MM.1S (cell line): ENCODE measurements at regions not wholly inside any gene's neighbourhood (a gene's known extent, or its start where the extent isn't known, plus 50 kb on each side); places are given as distances from the start of the nearest gene placed in this dataset.

Experiments
- DNase-seq: peaks from one replicate; pipeline ENCODE4 v3.0.0-alpha.2; 2015
- H2AFZ ChIP-seq: fragments of 300-600 bp; sonication (generic); 2 replicates; pipeline ENCODE4 v1.6.0; 2016; ENCODE audit warnings: antibody characterized with exemption, low read length
- H3F3A ChIP-seq: fragments of 300-600 bp; sonication (generic); 2 replicates; pipeline ENCODE4 v1.6.1; 2016; ENCODE audit warnings: mild to moderate bottlenecking, antibody characterized with exemption, low read length, moderate library complexity, mixed read lengths; ENCODE audit not compliant: insufficient read depth
- H3K27ac ChIP-seq: fragments of 300-600 bp; sonication (generic); 2 replicates; pipeline ENCODE4 v1.5.1; 2016; ENCODE audit warnings: mild to moderate bottlenecking, low read length
- H3K27me3 ChIP-seq: fragments of 300-600 bp; sonication (generic); replicated peaks from 2 replicates; pipeline ENCODE4 v1.6.0; 2016; ENCODE audit warnings: low read length; ENCODE audit not compliant: insufficient read depth
- H3K36me3 ChIP-seq: fragments of 300-600 bp; sonication (generic); replicated peaks from 2 replicates; pipeline ENCODE4 v1.6.1; 2016; ENCODE audit warnings: mild to moderate bottlenecking, low read length, mixed read lengths; ENCODE audit not compliant: insufficient read depth
- H3K4me1 ChIP-seq: fragments of 300-600 bp; sonication (generic); 2 replicates; pipeline ENCODE4 v1.6.1; 2016; ENCODE audit warnings: low read length, mixed read lengths
- H3K4me2 ChIP-seq: fragments of 300-600 bp; sonication (generic); 2 replicates; pipeline ENCODE4 v1.6.0; 2016; ENCODE audit warnings: low read depth, low read length
- H3K4me3 ChIP-seq: fragments of 300-600 bp; sonication (generic); 2 replicates; pipeline ENCODE4 v1.5.1; 2016; ENCODE audit warnings: low read length, mixed read lengths
- H3K79me2 ChIP-seq: fragments of 300-600 bp; sonication (generic); 2 replicates; pipeline ENCODE4 v1.6.1; 2016; ENCODE audit warnings: mixed run types, low read length, mixed read lengths
- H3K9ac ChIP-seq: fragments of 300-600 bp; sonication (generic); 2 replicates; pipeline ENCODE4 v1.6.1; 2016; ENCODE audit warnings: low read length, mixed read lengths
- H3K9me2 ChIP-seq: fragments of 300-600 bp; sonication (generic); replicated peaks from 2 replicates; pipeline ENCODE4 v1.6.1; 2016; ENCODE audit warnings: mild to moderate bottlenecking, low read length, mixed read lengths; ENCODE audit not compliant: insufficient read depth
- H3K9me3 ChIP-seq: fragments of 300-600 bp; sonication (generic); replicated peaks from 2 replicates; pipeline ENCODE4 v1.6.1; 2016; ENCODE audit warnings: mild to moderate bottlenecking, low read length, mixed read lengths; ENCODE audit not compliant: insufficient read depth
- H4K20me1 ChIP-seq: fragments of 300-600 bp; sonication (generic); 2 replicates; pipeline ENCODE4 v1.6.1; 2016; ENCODE audit warnings: mild to moderate bottlenecking, low read length, moderate library complexity, mixed read lengths; ENCODE audit not compliant: insufficient read depth
- CTCF ChIP-seq: fragments of 300-600 bp; sonication (generic); IDR thresholded peaks from 2 replicates; pipeline ENCODE4 v1.5.1; 2016; ENCODE audit warnings: antibody characterized with exemption, low read length, mixed read lengths
- EZH2 ChIP-seq: fragments of 300-600 bp; sonication (generic); optimal IDR thresholded peaks from 2 replicates; pipeline ENCODE3; 2017; ENCODE audit warnings: low read depth, mild to moderate bottlenecking, antibody characterized with exemption, low read length, mixed read lengths
- EZH2phosphoT487 ChIP-seq: fragments of 300-600 bp; sonication (generic); IDR thresholded peaks from 2 replicates; pipeline ENCODE4 v1.6.1; 2018; ENCODE audit warnings: antibody characterized with exemption, low read length

DNA sequence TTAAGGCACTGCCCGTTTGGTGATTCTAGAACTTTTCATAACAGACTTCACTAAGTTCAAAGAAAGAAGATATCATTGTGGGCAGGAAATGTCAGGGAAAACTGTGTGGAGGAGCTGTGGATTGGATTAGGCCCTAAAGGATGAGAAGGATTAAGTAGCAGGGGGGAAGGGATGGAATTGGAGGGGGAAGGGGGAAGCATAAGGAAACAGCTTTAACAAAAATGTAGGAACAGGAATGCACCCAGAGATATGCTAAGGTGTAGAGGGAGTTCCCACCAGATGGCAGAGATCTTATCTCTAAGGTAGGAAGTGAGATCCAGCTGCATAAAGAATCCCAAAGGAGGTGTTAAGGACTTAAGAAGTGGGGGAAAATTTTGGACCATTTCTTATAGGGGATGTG lies 114.5 kb downstream of the LARP7 start:
- no peak overlapping the region for H3K4me2 ChIP-seq
- no peak overlapping the region for H3K4me3 ChIP-seq
- H3K4me1 ChIP-seq, result no peaks in the 10 kb centered on the region
- TF ChIP-seq EZH2phosphoT487 (no peak), EZH2 (no peak), CTCF (no peak)
- no peaks in the 10 kb centered on the region for H3K27me3 ChIP-seq
- no peaks in the 10 kb centered on the region for H3K79me2 ChIP-seq
- no peaks in the 10 kb centered on the region for H3K9me3 ChIP-seq
- no peaks in the 10 kb centered on the region for H3K9me2 ChIP-seq
- H3K36me3 ChIP-seq, result no peaks in the 10 kb centered on the region
- H3K27ac ChIP-seq, result no peak overlapping the region
- no peaks in the 10 kb centered on the region for H4K20me1 ChIP-seq
- no peak for DNase-seq
- H3K9ac ChIP-seq, result no peak overlapping the region
- no peak overlapping the region for H2AFZ ChIP-seq
- no peaks in the 10 kb centered on the region for H3F3A ChIP-seq

GRCh38 chr4:112752061-112752460 lies 115.1 kb downstream of the LARP7 start:
- Histone ChIP-seq H3K4me1 (no peaks in the 10 kb centered on the region), H3K79me2 (no peaks in the 10 kb centered on the region), H3K4me2 (no peak overlapping the region), H3K9me2 (no peaks in the 10 kb centered on the region), H3K36me3 (no peaks in the 10 kb centered on the region), H2AFZ (no peak overlapping the region), H3K9me3 (no peaks in the 10 kb centered on the region), H3K9ac (no peak overlapping the region), H3K27ac (no peak overlapping the region), H3F3A (no peaks in the 10 kb centered on the region), H3K4me3 (no peak overlapping the region), H3K27me3 (no peaks in the 10 kb centered on the region), H4K20me1 (no peaks in the 10 kb centered on the region)
- DNase-seq, result no peak
- TF ChIP-seq CTCF (no peak), EZH2phosphoT487 (no peak), EZH2 (no peak)

DNA sequence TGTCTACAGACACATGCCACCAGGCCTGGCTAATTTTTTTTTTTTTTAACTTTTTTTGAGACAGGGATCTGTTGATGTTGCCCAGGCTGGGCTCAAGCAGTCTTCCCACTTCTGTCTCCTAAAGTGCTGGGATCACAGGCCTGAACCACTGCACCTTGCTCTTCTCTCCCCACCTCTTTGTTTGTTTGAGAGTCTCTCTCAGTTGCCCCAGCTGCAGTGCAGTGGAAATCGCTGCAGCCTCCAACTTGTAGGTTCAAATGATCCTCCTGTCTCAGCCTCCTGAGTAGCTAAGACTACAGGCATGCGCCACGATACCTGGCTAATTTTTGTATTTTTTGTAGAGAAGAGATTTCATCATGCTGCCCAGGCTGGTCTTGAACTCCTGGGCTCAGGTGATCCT lies 115.6 kb downstream of the LARP7 start:
- Histone ChIP-seq H3K27me3 (no peaks in the 10 kb centered on the region), H2AFZ (no peak overlapping the region), H3K79me2 (no peaks in the 10 kb centered on the region), H3K4me3 (no peak overlapping the region), H3K9me2 (no peaks in the 10 kb centered on the region), H3K27ac (no peak overlapping the region), H3K9me3 (no peaks in the 10 kb centered on the region), H3K36me3 (no peaks in the 10 kb centered on the region), H3F3A (no peaks in the 10 kb centered on the region), H3K4me1 (no peaks in the 10 kb centered on the region), H3K9ac (no peak overlapping the region), H3K4me2 (no peak overlapping the region), H4K20me1 (no peaks in the 10 kb centered on the region)
- DNase-seq, result no peak
- TF ChIP-seq EZH2phosphoT487 (no peak), CTCF (no peak), EZH2 (no peak)
